SK-N-MC (cell line): ENCODE measurements at regions not wholly inside any gene's neighbourhood (a gene's known extent, or its start where the extent isn't known, plus 50 kb on each side); places are given as distances from the start of the nearest gene placed in this dataset.

ENCODE experiments used
- EZH2 ChIP-seq: fragments of 200-600 bp; sonication (generic); IDR thresholded peaks from one replicate; pipeline ENCODE4 v1.6.1; 2017; ENCODE audit warnings: antibody characterized with exemption
- FOXP2 ChIP-seq: optimal IDR thresholded peaks from 2 replicates; pipeline ENCODE3; 2011; ENCODE audit warnings: mild to moderate bottlenecking, moderate library complexity; ENCODE audit not compliant: insufficient read depth; ENCODE audit errors: extremely low read length, control extremely low read depth
- POLR2AphosphoS5 ChIP-seq: IDR thresholded peaks from 2 replicates; pipeline ENCODE4 v1.6.1; 2012; ENCODE audit warnings: mild to moderate bottlenecking, low read depth, low read length, borderline replicate concordance

DNA sequence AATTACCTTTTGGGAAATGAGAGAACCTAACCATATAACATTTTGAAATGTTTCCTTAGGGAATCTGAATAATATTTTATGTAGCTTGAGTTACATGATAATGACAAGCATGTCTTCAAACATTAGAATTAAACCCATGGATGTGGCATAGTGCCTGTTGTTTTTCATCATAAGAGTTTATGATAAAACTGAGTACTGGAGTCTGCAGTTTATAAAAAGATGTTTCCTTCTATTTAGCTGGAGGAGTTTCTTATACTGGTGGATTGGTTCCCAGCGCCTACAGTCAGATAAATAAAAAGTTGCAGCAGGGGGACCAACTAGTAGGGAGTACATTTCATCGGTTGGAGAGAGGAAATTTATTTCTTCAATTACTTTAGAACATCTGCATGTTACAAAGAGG, 70.1 kb upstream of the PCDH18 start:
- no peak for TF ChIP-seq EZH2
- TF ChIP-seq POLR2AphosphoS5, result no peak
- TF ChIP-seq FOXP2, result no peak
